ENCODE measurements at regions not wholly inside any gene's neighbourhood (a gene's known extent, or its start where the extent isn't known, plus 50 kb on each side); places are given as distances from the start of the nearest gene placed in this dataset.

DNA sequence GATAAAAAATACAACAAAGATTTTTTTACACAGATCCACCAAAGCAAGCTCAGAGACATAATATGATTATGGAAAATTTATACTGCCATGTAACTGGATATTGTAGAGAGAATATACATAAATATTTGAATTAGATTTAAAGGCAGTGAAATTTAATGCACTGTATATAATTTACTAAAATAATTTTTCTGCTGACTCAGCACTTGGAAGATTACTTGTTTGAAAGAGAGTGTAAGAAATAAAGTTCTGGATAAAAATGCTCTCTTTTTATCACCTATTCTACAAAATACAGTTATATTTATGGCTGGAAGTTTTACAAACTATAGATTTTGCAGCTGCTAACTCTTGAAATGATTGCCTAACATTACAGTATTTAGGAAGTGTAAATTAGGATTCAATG, 628.3 kb upstream of the CHORDC1 start:
- no peak overlapping the region for H3K9ac ChIP-seq (ENCODE audit: low read length)
- H2AFZ ChIP-seq (ENCODE audit: insufficient read depth, low read depth, low read length, poor library complexity, severe bottlenecking) = no peak overlapping the region
- H3K4me3 Mint-ChIP-seq = no peak overlapping the region
- H3K9me3 ChIP-seq (ENCODE audit: control extremely low read depth in 1 of 3, control insufficient read depth in 2 of 3, insufficient read depth in 1 of 3, low read length in 2 of 3) = no peaks in the 10 kb centered on the region
- no peaks in the 10 kb centered on the region for H4K20me1 ChIP-seq (ENCODE audit: control insufficient read depth, insufficient read depth, low read length, poor library complexity, severe bottlenecking)
- intact Hi-C loops (cut with micrococcal nuclease) = no loop called here
- H3K9me3 Mint-ChIP-seq (ENCODE audit: insufficient read depth) = peaks cover 3% of the 10 kb centered on the region
- H3K27ac Mint-ChIP-seq = no peak overlapping the region
- H3K27ac ChIP-seq (ENCODE audit: low read length in 2 of 2) = no peak overlapping the region
- H3K27me3 ChIP-seq (replicated peaks in 1 of 4; ENCODE audit: control extremely low read depth in 1 of 4, control insufficient read depth in 3 of 4, insufficient read depth in 4 of 4, low read length in 3 of 4) = no peaks in the 10 kb centered on the region
- H3K36me3 ChIP-seq (replicated peaks in 1 of 2; ENCODE audit: control extremely low read depth in 1 of 2, control insufficient read depth in 1 of 2, extremely low read depth in 1 of 2, insufficient read depth in 2 of 2, low read length in 1 of 2) = no peaks in the 10 kb centered on the region
- ATAC-seq (ENCODE audit: low read depth) = no peak
- no peak for DNase-seq
- H3K4me1 ChIP-seq (ENCODE audit: control insufficient read depth in 2 of 2, insufficient read depth in 2 of 2, low read length in 2 of 2) = no peaks in the 10 kb centered on the region
- no peaks in the 10 kb centered on the region for H3K27me3 Mint-ChIP-seq
- H3K79me2 ChIP-seq (ENCODE audit: control insufficient read depth, insufficient read depth, low read length) = no peaks in the 10 kb centered on the region
- no peak for TF ChIP-seq EZH2 (IDR thresholded peaks at IDR 0.05; ENCODE audit: borderline replicate concordance, insufficient read depth, low read depth, low read length, poor library complexity, severe bottlenecking)
- TF ChIP-seq, protein P1, sequence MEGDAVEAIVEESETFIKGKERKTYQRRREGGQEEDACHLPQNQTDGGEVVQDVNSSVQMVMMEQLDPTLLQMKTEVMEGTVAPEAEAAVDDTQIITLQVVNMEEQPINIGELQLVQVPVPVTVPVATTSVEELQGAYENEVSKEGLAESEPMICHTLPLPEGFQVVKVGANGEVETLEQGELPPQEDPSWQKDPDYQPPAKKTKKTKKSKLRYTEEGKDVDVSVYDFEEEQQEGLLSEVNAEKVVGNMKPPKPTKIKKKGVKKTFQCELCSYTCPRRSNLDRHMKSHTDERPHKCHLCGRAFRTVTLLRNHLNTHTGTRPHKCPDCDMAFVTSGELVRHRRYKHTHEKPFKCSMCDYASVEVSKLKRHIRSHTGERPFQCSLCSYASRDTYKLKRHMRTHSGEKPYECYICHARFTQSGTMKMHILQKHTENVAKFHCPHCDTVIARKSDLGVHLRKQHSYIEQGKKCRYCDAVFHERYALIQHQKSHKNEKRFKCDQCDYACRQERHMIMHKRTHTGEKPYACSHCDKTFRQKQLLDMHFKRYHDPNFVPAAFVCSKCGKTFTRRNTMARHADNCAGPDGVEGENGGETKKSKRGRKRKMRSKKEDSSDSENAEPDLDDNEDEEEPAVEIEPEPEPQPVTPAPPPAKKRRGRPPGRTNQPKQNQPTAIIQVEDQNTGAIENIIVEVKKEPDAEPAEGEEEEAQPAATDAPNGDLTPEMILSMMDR (IDR thresholded peaks at IDR 0.05) = no peak
- no peak overlapping the region for H3K4me2 ChIP-seq (replicated peaks; ENCODE audit: low read depth, low read length, poor library complexity, severe bottlenecking)
- H3K4me1 Mint-ChIP-seq = no peaks in the 10 kb centered on the region
- H3K4me3 ChIP-seq (ENCODE audit: control extremely low read depth in 1 of 5, extremely low read depth in 1 of 5, insufficient read depth in 1 of 5, low read depth in 2 of 5, low read length in 4 of 5) = no peak overlapping the region
- POLR2A ChIA-PET = no interaction called here
- CTCF ChIA-PET = no interaction called here

DNA sequence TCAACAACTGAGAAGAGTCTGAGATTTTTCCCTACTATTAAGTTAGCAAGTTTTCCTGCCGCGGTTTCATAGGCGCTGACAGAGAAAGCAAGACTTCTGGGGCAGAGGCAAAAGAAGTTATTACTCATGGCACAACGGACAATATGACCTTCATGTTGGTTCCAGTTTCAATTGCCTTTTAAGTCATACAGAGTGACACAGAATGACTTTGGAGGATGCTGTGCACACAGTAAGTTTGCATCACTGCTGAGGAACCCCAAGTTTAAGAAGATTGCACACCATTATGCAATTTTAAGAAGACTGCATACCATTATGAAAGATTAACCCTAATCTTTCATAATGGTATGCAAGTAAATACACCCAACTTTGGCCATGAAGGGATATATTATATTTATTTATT, 626.5 kb upstream of the CHORDC1 start:
- DNase-seq = no peak
- no peak for TF ChIP-seq EZH2 (IDR thresholded peaks at IDR 0.05; ENCODE audit: borderline replicate concordance, insufficient read depth, low read depth, low read length, poor library complexity, severe bottlenecking)
- TF ChIP-seq, protein P1 (IDR thresholded peaks at IDR 0.05) = no peak
- no peaks in the 10 kb centered on the region for H3K36me3 ChIP-seq (replicated peaks in 1 of 2; ENCODE audit: control extremely low read depth in 1 of 2, control insufficient read depth in 1 of 2, extremely low read depth in 1 of 2, insufficient read depth in 2 of 2, low read length in 1 of 2)

More for the DNA sequence above, 626.5 kb upstream of the CHORDC1 start:
- H3K9me3 Mint-ChIP-seq (ENCODE audit: insufficient read depth) = peaks cover 3% of the 10 kb centered on the region
- Histone ChIP-seq H3K4me3 (ENCODE audit: control extremely low read depth in 1 of 5, extremely low read depth in 1 of 5, insufficient read depth in 1 of 5, low read depth in 2 of 5, low read length in 4 of 5) (no peak overlapping the region), H4K20me1 (ENCODE audit: control insufficient read depth, insufficient read depth, low read length, poor library complexity, severe bottlenecking) (no peaks in the 10 kb centered on the region), H3K27ac (ENCODE audit: low read length in 2 of 2) (no peak overlapping the region), H2AFZ (ENCODE audit: insufficient read depth, low read depth, low read length, poor library complexity, severe bottlenecking) (no peak overlapping the region), H3K9me3 (ENCODE audit: control extremely low read depth in 1 of 3, control insufficient read depth in 2 of 3, insufficient read depth in 1 of 3, low read length in 2 of 3) (no peaks in the 10 kb centered on the region), H3K9ac (ENCODE audit: low read length) (no peak overlapping the region), H3K27me3 (replicated peaks in 1 of 4; ENCODE audit: control extremely low read depth in 1 of 4, control insufficient read depth in 3 of 4, insufficient read depth in 4 of 4, low read length in 3 of 4) (no peaks in the 10 kb centered on the region), H3K4me1 (ENCODE audit: control insufficient read depth in 2 of 2, insufficient read depth in 2 of 2, low read length in 2 of 2) (no peaks in the 10 kb centered on the region), H3K4me2 (replicated peaks; ENCODE audit: low read depth, low read length, poor library complexity, severe bottlenecking) (no peak overlapping the region), H3K79me2 (ENCODE audit: control insufficient read depth, insufficient read depth, low read length) (no peaks in the 10 kb centered on the region)
- H3K27me3 Mint-ChIP-seq = no peaks in the 10 kb centered on the region
- ChIA-PET CTCF (no interaction called here), POLR2A (no interaction called here)
- no peak overlapping the region for H3K27ac Mint-ChIP-seq
- H3K4me3 Mint-ChIP-seq = no peak overlapping the region
- intact Hi-C loops (cut with micrococcal nuclease) = no loop called here
- no peaks in the 10 kb centered on the region for H3K4me1 Mint-ChIP-seq
- no peak for ATAC-seq (ENCODE audit: low read depth)
- 93% methylated on average over 4 of the region's 4 CpGs for WGBS (ENCODE audit: insufficient coverage)
